Muscle of leg (tissue), 3 donors: ENCODE measurements at regions not wholly inside any gene's neighbourhood (a gene's known extent, or its start where the extent isn't known, plus 50 kb on each side); places are given as distances from the start of the nearest gene placed in this dataset.

Experiments
- DNase-seq: peaks from one replicate; pipeline ENCODE4 v3.0.0; 2013
- H3K27ac ChIP-seq: one replicate; pipeline ENCODE4 v1.5.1; 2013; ENCODE audit warnings: mild to moderate bottlenecking, low read length, control low read depth
- H3K27me3 ChIP-seq: one replicate; pipeline ENCODE4 v1.6.1; 2013; ENCODE audit warnings: low read length; ENCODE audit not compliant: control insufficient read depth, insufficient read depth
- H3K36me3 ChIP-seq: one replicate; pipeline ENCODE4 v1.6.1; 2013; ENCODE audit warnings: low read length; ENCODE audit not compliant: control insufficient read depth, insufficient read depth
- H3K4me1 ChIP-seq: one replicate; pipeline ENCODE4 v1.6.1; 2013; ENCODE audit warnings: low read length; ENCODE audit not compliant: control insufficient read depth, insufficient read depth
- H3K4me3 ChIP-seq: one replicate; pipeline ENCODE4 v1.5.1; 2013; ENCODE audit warnings: low read length, control low read depth
- H3K9me3 ChIP-seq: replicated peaks from 2 replicates; pipeline ENCODE4 v1.6.1; 2013; ENCODE audit warnings: low read depth, low read length; ENCODE audit not compliant: control insufficient read depth
- WGBS: methylation state at CpG from one replicate; pipeline ENCODE4 v1.1.5; 2013; ENCODE audit warnings: missing lambda C conversion rate; ENCODE audit not compliant: insufficient coverage; 5-methylcytosine and 5-hydroxymethylcytosine counted together

DNA sequence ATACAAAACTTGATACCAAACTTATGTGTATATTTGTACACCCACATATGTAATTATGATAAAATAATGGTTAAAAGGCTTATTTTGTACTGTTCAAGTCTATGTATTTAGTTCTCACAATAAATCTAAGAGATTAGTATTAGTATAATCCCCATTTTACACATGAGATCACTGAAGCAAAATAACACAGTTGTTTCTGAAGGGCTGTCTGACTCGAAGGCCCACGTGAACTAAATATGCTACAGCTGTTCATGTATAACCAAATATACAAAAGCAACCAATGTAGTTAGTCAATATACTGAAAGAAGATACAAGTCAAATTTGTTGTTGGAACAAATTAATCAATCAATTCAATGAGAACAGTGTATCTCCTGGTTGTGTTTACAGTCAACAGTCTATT, 959.2 kb downstream of the EPHA7 start:
- Histone ChIP-seq H3K9me3 (peaks cover 2% of the 10 kb centered on the region), H3K27me3 (no peaks in the 10 kb centered on the region), H3K4me1 (no peaks in the 10 kb centered on the region), H3K27ac (no peak overlapping the region), H3K36me3 (no peaks in the 10 kb centered on the region), H3K4me3 (no peak overlapping the region)
- DNase-seq, result no peak
- no CpG with 5 or more reads among the region's 2 CpGs for WGBS

DNA sequence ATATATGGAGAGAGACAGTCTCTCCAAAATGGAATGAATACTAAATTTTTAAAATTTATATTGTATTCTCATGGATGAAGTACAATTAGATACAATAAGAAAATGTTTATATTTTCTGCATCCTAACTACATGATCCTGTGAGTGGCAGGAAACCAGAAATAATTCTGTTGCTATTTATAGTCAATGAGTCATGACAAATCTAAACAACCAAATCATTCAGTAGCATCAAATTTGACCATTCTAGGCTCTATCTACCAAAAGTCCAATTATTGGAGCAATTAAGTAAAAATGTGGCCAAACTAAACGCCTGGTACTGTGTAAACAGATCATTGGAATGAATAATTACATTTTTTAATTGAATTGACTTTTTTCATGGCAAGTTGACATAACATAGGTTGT, 959.8 kb downstream of the EPHA7 start:
- no CpG with 5 or more reads among the region's 1 CpG for WGBS
- H3K9me3 ChIP-seq, result no peaks in the 10 kb centered on the region
- no peak overlapping the region for H3K27ac ChIP-seq
- no peaks in the 10 kb centered on the region for H3K4me1 ChIP-seq
- no peak for DNase-seq
- H3K4me3 ChIP-seq, result no peak overlapping the region
- no peaks in the 10 kb centered on the region for H3K27me3 ChIP-seq
- H3K36me3 ChIP-seq, result no peaks in the 10 kb centered on the region

DNA sequence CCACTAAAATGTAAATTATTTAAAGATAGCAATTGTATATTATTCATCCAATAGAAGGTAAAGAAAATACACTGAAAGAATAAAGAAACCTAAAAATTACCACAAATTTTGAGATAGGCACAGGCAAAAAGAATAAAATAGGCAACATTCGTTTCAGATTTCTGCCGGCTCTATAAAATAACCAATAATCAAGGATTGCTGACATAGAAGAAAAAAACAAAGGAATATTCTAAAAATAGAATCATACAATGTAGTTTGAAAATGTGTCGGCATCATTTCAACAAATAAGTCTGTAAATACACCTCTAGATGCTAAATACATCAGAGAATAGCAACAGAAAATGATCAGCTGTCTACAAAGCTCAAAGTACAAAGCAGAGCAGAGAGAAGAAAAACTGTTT, 973.3 kb downstream of the EPHA7 start:
- no CpG with 5 or more reads among the region's 3 CpGs for WGBS
- Histone ChIP-seq H3K36me3 (no peaks in the 10 kb centered on the region), H3K4me1 (no peaks in the 10 kb centered on the region), H3K9me3 (peaks cover 3% of the 10 kb centered on the region), H3K27ac (no peak overlapping the region), H3K27me3 (no peaks in the 10 kb centered on the region), H3K4me3 (no peak overlapping the region)
- DNase-seq, result no peak

DNA sequence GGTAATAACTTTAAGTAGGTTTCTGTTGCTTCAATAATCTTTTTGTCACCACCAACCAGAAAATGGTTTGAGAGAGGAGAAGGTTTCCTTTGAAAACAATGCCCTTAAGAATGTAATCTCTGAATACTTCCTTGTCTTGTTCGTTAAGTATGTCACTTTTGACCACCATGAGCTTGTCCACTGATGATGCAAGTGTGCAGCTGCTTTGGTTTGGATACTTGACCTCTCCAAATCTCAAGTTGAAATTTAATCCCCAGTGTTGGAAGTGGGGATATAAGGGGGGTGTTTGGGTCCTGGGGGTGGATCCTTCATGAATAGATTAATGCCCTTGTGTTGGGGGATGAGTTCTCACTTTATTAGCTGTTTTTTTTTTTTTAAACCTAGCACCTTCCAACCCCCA, 985.4 kb downstream of the EPHA7 start:
- DNase-seq, result no peak
- no peaks in the 10 kb centered on the region for H3K9me3 ChIP-seq
- H3K36me3 ChIP-seq, result no peaks in the 10 kb centered on the region
- WGBS, result no CpG with 5 or more reads among the region's 1 CpG
- no peaks in the 10 kb centered on the region for H3K27me3 ChIP-seq
- no peaks in the 10 kb centered on the region for H3K4me1 ChIP-seq
- H3K27ac ChIP-seq, result no peak overlapping the region
- no peak overlapping the region for H3K4me3 ChIP-seq

DNA sequence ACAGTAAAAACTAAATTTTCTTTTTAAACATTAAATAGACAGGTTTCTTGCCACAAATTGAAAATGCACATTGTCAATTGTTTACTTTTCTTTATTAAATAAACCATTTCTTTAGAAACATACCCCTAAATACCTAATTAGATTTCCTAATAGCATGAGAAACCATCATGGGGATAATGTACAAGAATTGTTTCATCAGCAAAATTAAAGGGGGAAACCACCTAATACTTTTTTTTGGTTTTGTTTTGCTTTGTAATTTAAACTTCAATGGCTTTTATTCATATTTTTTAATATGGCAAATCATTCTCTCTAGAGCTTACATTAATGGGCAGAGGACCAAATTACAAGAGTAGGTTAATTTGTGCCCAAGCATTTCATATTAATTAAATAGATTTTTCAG, 987.9 kb downstream of the EPHA7 start:
- no peak overlapping the region for H3K27ac ChIP-seq
- H3K36me3 ChIP-seq, result no peaks in the 10 kb centered on the region
- H3K27me3 ChIP-seq, result no peaks in the 10 kb centered on the region
- H3K4me1 ChIP-seq, result no peaks in the 10 kb centered on the region
- H3K4me3 ChIP-seq, result no peak overlapping the region
- DNase-seq, result no peak
- no peaks in the 10 kb centered on the region for H3K9me3 ChIP-seq

DNA sequence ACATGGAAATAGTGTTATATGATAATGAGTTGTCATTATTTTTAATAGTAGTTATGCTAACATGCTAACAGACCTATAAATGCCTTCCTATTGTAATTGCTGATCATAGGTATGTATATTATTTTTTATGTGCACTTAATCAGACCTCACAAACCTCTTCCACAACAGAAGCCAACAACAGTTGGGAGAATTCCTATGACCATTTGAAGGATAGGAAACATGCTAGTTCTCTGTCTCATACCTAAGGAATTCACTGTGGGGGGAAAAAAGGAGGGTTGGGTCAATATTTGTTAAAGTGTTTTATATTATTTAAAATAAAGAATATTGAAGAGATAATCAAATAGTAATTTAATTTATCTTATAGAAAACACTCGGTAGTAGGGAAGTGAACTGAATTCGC, 990.9 kb downstream of the EPHA7 start:
- Histone ChIP-seq H3K4me3 (no peak overlapping the region), H3K27ac (no peak overlapping the region), H3K9me3 (no peaks in the 10 kb centered on the region), H3K4me1 (no peaks in the 10 kb centered on the region), H3K27me3 (no peaks in the 10 kb centered on the region), H3K36me3 (no peaks in the 10 kb centered on the region)
- no CpG with 5 or more reads among the region's 2 CpGs for WGBS
- DNase-seq, result no peak

DNA sequence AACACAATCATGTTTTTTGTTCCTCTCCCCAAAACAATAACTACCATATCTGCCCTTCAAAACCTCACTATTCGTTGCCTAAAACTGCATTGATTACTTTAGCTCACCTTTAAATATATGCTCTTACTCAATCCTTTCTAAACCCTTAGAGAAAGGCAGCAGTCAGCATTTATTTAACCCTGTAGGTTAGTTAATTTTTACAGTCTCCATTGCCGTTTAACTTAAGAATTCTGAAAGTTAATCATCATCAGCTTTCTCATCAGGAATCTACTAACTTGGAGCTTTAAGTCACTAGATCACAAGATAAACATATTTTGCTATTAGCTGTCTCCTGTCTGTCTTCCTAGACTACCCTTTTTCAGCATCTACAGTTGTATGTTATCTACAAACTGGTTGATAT, 991.9 kb downstream of the EPHA7 start:
- Histone ChIP-seq H3K27me3 (no peaks in the 10 kb centered on the region), H3K9me3 (no peaks in the 10 kb centered on the region), H3K36me3 (no peaks in the 10 kb centered on the region), H3K27ac (no peak overlapping the region), H3K4me3 (no peak overlapping the region), H3K4me1 (no peaks in the 10 kb centered on the region)
- no peak for DNase-seq
- no CpG with 5 or more reads among the region's 2 CpGs for WGBS

DNA sequence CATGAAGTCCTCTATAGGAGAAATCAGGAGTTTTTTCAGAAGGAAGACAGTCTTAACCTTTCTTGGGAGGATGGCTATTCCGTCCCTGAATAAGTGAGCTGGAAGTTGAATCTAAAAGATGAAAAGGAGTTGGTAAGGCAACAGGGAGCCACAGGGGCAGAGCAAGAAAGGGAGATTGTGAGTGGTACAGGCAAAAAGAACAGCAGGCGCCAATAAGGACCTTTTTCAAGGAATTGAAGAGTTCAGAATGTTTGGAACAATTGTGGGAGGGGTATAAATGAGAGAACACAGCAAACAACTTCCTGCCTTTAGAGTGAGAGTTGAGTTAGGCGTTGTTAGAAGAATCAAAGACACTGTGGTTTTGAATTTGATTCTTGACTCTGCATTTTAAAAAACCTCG, 1003.7 kb downstream of the EPHA7 start:
- Histone ChIP-seq H3K36me3 (no peaks in the 10 kb centered on the region), H3K4me3 (no peak overlapping the region), H3K9me3 (peaks cover 8% of the 10 kb centered on the region), H3K27ac (no peak overlapping the region), H3K27me3 (no peaks in the 10 kb centered on the region), H3K4me1 (no peaks in the 10 kb centered on the region)
- DNase-seq, result no peak
- 15% methylated on average over 2 of the region's 4 CpGs for WGBS

DNA sequence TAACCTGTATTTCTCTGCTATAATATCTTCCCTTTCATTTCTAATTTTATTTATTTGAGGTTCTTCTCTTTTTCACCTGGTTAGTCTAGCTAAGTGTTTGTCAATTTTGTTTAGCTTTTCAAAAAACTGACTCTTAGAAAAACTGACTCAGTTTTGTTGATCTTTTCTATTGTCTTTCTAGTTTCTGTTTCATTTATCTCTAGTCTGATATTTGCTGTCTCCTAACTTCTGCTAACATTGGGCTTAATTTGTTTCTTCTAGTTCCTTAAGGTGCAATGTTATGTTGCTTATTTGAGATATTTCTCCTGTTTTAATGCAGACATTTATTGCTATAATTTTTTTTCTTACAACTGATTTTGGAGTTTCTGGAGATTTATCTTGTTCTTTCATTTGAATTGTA, 1011.0 kb downstream of the EPHA7 start:
- no peaks in the 10 kb centered on the region for H3K36me3 ChIP-seq
- H3K4me1 ChIP-seq, result no peaks in the 10 kb centered on the region
- no peaks in the 10 kb centered on the region for H3K27me3 ChIP-seq
- DNase-seq, result no peak
- H3K9me3 ChIP-seq, result peaks cover 18% of the 10 kb centered on the region
- H3K4me3 ChIP-seq, result no peak overlapping the region
- H3K27ac ChIP-seq, result no peak overlapping the region

DNA sequence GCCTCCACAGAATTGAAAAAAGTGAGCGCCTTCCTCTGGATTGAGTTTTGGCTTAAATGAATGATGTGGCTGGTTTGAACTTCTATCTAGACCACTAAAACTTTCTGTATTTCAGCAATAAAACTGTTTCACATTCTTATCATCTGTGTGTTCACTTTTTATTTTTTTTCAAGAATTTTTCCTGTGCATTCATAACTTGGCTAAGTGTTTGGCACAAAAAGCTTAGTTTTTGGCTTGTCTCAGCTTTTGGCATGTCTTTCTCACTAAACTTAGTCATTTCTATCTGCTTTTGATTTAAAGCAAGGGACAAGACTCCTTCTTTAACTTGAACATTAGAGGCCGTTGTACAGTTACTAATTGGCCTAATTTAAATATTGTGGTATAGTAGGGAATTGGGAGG, 1015.1 kb downstream of the EPHA7 start:
- no CpG with 5 or more reads among the region's 2 CpGs for WGBS
- peak; percentile 91 for DNase-seq
- H3K36me3 ChIP-seq, result no peaks in the 10 kb centered on the region
- H3K4me3 ChIP-seq, result no peak overlapping the region
- peaks cover 5% of the 10 kb centered on the region for H3K9me3 ChIP-seq
- H3K27me3 ChIP-seq, result no peaks in the 10 kb centered on the region
- H3K4me1 ChIP-seq, result no peaks in the 10 kb centered on the region
- H3K27ac ChIP-seq, result no peak overlapping the region

DNA sequence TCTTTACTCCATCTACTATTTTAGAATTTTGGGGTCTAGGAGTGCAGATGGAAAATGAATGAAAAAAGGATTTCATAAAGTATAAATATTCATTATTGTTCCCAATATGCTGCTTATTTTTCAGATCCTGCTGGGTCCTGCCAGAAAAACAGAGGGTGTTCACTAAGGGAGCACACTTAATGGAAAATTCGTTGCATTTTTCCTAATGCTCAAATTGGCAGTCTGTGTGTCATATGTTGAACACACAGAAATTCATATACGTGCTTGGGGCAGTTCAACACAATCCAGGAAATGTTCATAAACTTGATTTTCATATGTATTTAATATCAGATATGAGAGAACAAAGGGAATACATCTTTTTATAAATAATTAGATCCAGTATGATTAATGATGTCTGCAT, 1019.4 kb downstream of the EPHA7 start:
- DNase-seq, result peak; percentile 90
- no CpG with 5 or more reads among the region's 2 CpGs for WGBS
- H3K27me3 ChIP-seq, result no peaks in the 10 kb centered on the region
- no peaks in the 10 kb centered on the region for H3K9me3 ChIP-seq
- no peak overlapping the region for H3K4me3 ChIP-seq
- no peak overlapping the region for H3K27ac ChIP-seq
- no peaks in the 10 kb centered on the region for H3K36me3 ChIP-seq
- no peaks in the 10 kb centered on the region for H3K4me1 ChIP-seq
